DOHH2 (cell line): ENCODE measurements at regions not wholly inside any gene's neighbourhood (a gene's known extent, or its start where the extent isn't known, plus 50 kb on each side); places are given as distances from the start of the nearest gene placed in this dataset.

Experiments used
- H3F3A ChIP-seq: fragments of 200-600 bp; sonication (generic), shearing (Covaris generic); 2 replicates; pipeline ENCODE4 v1.6.0; 2016; ENCODE audit warnings: antibody characterized with exemption, mild to moderate bottlenecking; ENCODE audit not compliant: control insufficient read depth, insufficient read depth
- H3K27ac ChIP-seq: fragments of 200-600 bp; sonication (generic); 2 replicates; pipeline ENCODE4 v1.5.1; 2014; ENCODE audit warnings: low read depth, mild to moderate bottlenecking, low read length, moderate library complexity
- H3K27me3 ChIP-seq: fragments of 200-600 bp; sonication (generic); 2 replicates; pipeline ENCODE4 v1.6.1; 2014; ENCODE audit warnings: mild to moderate bottlenecking, low read length, mixed read lengths; ENCODE audit not compliant: control insufficient read depth
- H3K36me3 ChIP-seq: fragments of 200-600 bp; sonication (generic); 2 replicates; pipeline ENCODE4 v1.6.1; 2014; ENCODE audit warnings: mild to moderate bottlenecking, low read length, moderate library complexity, mixed read lengths; ENCODE audit not compliant: control insufficient read depth
- H3K4me1 ChIP-seq: fragments of 200-600 bp; sonication (generic); 2 replicates; pipeline ENCODE4 v1.6.1; 2014; ENCODE audit warnings: mild to moderate bottlenecking, low read length, mixed read lengths; ENCODE audit not compliant: control insufficient read depth
- H3K4me2 ChIP-seq: fragments of 200-600 bp; sonication (generic); 2 replicates; pipeline ENCODE4 v1.6.0; 2014; ENCODE audit warnings: mild to moderate bottlenecking, low read length, moderate library complexity
- H3K4me3 ChIP-seq: fragments of 200-600 bp; sonication (generic); 2 replicates; pipeline ENCODE4 v1.5.1; 2014; ENCODE audit warnings: mild to moderate bottlenecking, low read length, mixed read lengths
- H3K79me2 ChIP-seq: fragments of 200-600 bp; sonication (generic); 2 replicates; pipeline ENCODE4 v1.6.1; 2014; ENCODE audit warnings: mild to moderate bottlenecking, low read length, mixed read lengths; ENCODE audit not compliant: control insufficient read depth
- H3K9me2 ChIP-seq: fragments of 200-600 bp; sonication (generic); replicated peaks from 2 replicates; pipeline ENCODE4 v1.6.1; 2014; ENCODE audit warnings: mild to moderate bottlenecking, low read length, mixed read lengths; ENCODE audit not compliant: control insufficient read depth
- H3K9me3 ChIP-seq: fragments of 200-600 bp; sonication (generic); 2 replicates; pipeline ENCODE4 v1.6.1; 2014; ENCODE audit warnings: antibody characterized with exemption, low read length, mixed read lengths; ENCODE audit not compliant: control insufficient read depth, insufficient read depth
- H4K20me1 ChIP-seq: fragments of 200-600 bp; sonication (generic); 2 replicates; pipeline ENCODE4 v1.6.0; 2014; ENCODE audit warnings: low read depth, mild to moderate bottlenecking, antibody characterized with exemption, low read length, moderate library complexity; ENCODE audit not compliant: control insufficient read depth, insufficient read depth
- CTCF ChIP-seq: fragments of 200-600 bp; sonication (generic); IDR thresholded peaks from one replicate; pipeline ENCODE4 v1.5.1; 2014; ENCODE audit warnings: antibody characterized with exemption, mild to moderate bottlenecking, low read depth, low read length; ENCODE audit not compliant: poor library complexity, severe bottlenecking
- EZH2phosphoT487 ChIP-seq: fragments of 200-600 bp; sonication (generic); IDR thresholded peaks from 2 replicates; pipeline ENCODE4 v1.6.1; 2017; ENCODE audit warnings: borderline replicate concordance, mild to moderate bottlenecking, antibody characterized with exemption, low read length, moderate library complexity, mixed read lengths

GRCh38 chr2:125710561-125710960 lies 945.4 kb upstream of the GYPC start:
- Histone ChIP-seq H3K4me1 (no peaks in the 10 kb centered on the region), H3K4me2 (no peak overlapping the region), H3K4me3 (no peak overlapping the region), H3F3A (no peaks in the 10 kb centered on the region), H3K27me3 (no peaks in the 10 kb centered on the region), H3K27ac (no peak overlapping the region), H3K9me3 (no peaks in the 10 kb centered on the region), H3K36me3 (no peaks in the 10 kb centered on the region), H3K79me2 (no peaks in the 10 kb centered on the region), H3K9me2 (no peaks in the 10 kb centered on the region), H4K20me1 (no peaks in the 10 kb centered on the region)
- TF ChIP-seq EZH2phosphoT487: no peak
- TF ChIP-seq CTCF: no peak

DNA sequence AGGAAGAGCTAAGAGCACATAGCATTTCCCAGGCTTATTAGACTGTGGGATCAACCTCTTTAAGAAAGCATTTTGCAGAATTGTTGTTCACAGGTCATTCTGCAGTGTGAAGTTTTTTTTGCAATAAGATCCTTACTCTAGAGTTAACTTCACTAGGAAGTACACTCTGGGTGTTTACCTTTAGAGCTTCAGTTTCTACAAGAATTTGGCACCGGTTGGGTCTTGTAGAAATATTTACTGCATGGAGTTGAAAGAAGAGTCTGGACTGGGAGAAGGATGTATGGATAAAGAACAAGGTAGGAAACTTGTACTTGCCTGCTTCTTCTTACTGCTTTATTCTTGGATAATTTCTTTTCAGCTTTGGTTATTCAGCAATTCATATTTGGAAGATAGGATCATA lies 944.9 kb upstream of the GYPC start:
- H3K4me2 ChIP-seq: no peak overlapping the region
- H3K27me3 ChIP-seq: no peaks in the 10 kb centered on the region
- H3F3A ChIP-seq: no peaks in the 10 kb centered on the region
- H3K4me3 ChIP-seq: no peak overlapping the region
- no peaks in the 10 kb centered on the region for H4K20me1 ChIP-seq
- no peak overlapping the region for H3K27ac ChIP-seq
- H3K9me3 ChIP-seq: no peaks in the 10 kb centered on the region
- TF ChIP-seq EZH2phosphoT487 (no peak), CTCF (no peak)
- no peaks in the 10 kb centered on the region for H3K79me2 ChIP-seq
- H3K4me1 ChIP-seq: no peaks in the 10 kb centered on the region
- H3K9me2 ChIP-seq: no peaks in the 10 kb centered on the region
- no peaks in the 10 kb centered on the region for H3K36me3 ChIP-seq

- no peaks in the 10 kb centered on the region for H3K9me3 ChIP-seq
- H3K79me2 ChIP-seq: no peaks in the 10 kb centered on the region
- H3K4me2 ChIP-seq: no peak overlapping the region
- TF ChIP-seq CTCF (no peak), EZH2phosphoT487 (no peak)
- H3K27ac ChIP-seq: no peak overlapping the region
- H3F3A ChIP-seq: no peaks in the 10 kb centered on the region
- H3K4me3 ChIP-seq: no peak overlapping the region
- H3K4me1 ChIP-seq: no peaks in the 10 kb centered on the region
- H3K27me3 ChIP-seq: no peaks in the 10 kb centered on the region
- no peaks in the 10 kb centered on the region for H3K36me3 ChIP-seq
- no peaks in the 10 kb centered on the region for H4K20me1 ChIP-seq
- no peaks in the 10 kb centered on the region for H3K9me2 ChIP-seq
Observed at GRCh38 chr2:125713533-125713932, 942.4 kb upstream of the GYPC start.
